ENCODE measurements at regions not wholly inside any gene's neighbourhood (a gene's known extent, or its start where the extent isn't known, plus 50 kb on each side); places are given as distances from the start of the nearest gene placed in this dataset.

GRCh38 chr12:76236640-76237039 is 111.6 kb downstream of the BBS10 start:
- TF ChIP-seq, protein P1, sequence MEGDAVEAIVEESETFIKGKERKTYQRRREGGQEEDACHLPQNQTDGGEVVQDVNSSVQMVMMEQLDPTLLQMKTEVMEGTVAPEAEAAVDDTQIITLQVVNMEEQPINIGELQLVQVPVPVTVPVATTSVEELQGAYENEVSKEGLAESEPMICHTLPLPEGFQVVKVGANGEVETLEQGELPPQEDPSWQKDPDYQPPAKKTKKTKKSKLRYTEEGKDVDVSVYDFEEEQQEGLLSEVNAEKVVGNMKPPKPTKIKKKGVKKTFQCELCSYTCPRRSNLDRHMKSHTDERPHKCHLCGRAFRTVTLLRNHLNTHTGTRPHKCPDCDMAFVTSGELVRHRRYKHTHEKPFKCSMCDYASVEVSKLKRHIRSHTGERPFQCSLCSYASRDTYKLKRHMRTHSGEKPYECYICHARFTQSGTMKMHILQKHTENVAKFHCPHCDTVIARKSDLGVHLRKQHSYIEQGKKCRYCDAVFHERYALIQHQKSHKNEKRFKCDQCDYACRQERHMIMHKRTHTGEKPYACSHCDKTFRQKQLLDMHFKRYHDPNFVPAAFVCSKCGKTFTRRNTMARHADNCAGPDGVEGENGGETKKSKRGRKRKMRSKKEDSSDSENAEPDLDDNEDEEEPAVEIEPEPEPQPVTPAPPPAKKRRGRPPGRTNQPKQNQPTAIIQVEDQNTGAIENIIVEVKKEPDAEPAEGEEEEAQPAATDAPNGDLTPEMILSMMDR (conservative IDR thresholded peaks at IDR 0.05 in 1 of 2, IDR thresholded peaks at IDR 0.05 in 1 of 2; ENCODE audit: extremely low read depth in 1 of 2, insufficient read depth in 1 of 2, low read depth in 1 of 2, low read length in 2 of 2), result no peak
- TF ChIP-seq EZH2 (IDR thresholded peaks at IDR 0.05; ENCODE audit: borderline replicate concordance, low read length), result no peak

All from mammary epithelial cell (primary cell).